A549 (cell line): ENCODE measurements at regions not wholly inside any gene's neighbourhood (a gene's known extent, or its start where the extent isn't known, plus 50 kb on each side); places are given as distances from the start of the nearest gene placed in this dataset.
A peak's percentile ranks its signal among the peaks of the same experiment; 100 is the strongest.

Experiments used
- ATAC-seq, 2 experiments: fragments of 200-7000 bp in 1 of 2; fragments of >200 bp in 1 of 2; cut with Nextera tagmentation in 1 of 2; cut with Tn5 transposase in 1 of 2; 3 replicates each; pipeline versions ENCODE4 v1.8.0 to v1.9.1; 2018 to 2020; ENCODE audit warnings: mild to moderate bottlenecking in 1 of 2, moderate library complexity in 1 of 2
- CTCF ChIA-PET: fragments of 300-600 bp; sonication (Branson Sonifier 250); formaldehyde crosslinking; extraction: SDS; loops from one replicate; lab custom pipeline; 2021; ENCODE audit warnings: antibody characterized with exemption, inconsistent platforms; lab: Yijun Ruan, JAX
- POLR2A ChIA-PET: fragments of 350-600 bp; formaldehyde crosslinking; extraction: SDS; loops from one replicate; lab custom pipeline; 2021; ENCODE audit warnings: antibody characterized with exemption, inconsistent platforms; lab: Yijun Ruan, JAX
- DNase-seq, 2 experiments: peaks; one replicate each; pipeline versions ENCODE4 v3.0.0 to v3.0.0-alpha.2; 2011 to 2016; ENCODE audit warnings: low read depth in 1 of 2, low spot score in 1 of 2
- FAIRE-seq: peaks from 2 replicates; lab custom pipeline; 2011; peaks lifted over from hg19 to GRCh38; lab: Jason Lieb, UNC
- H3K27ac ChIP-seq, 2 experiments: fragments of >200 bp; sonication (Bioruptor Twin); formaldehyde crosslinking; 3 replicates each; pipeline ENCODE4 v1.5.1; 2016 to 2017
- H3K4me1 ChIP-seq: fragments of >200 bp; sonication (Bioruptor Twin); formaldehyde crosslinking; 3 replicates; pipeline ENCODE4 v1.6.1; 2016
- H3K4me2 ChIP-seq: fragments of >200 bp; sonication (Bioruptor Twin); formaldehyde crosslinking; 3 replicates; pipeline ENCODE4 v1.6.1; 2016
- H3K4me3 ChIP-seq: fragments of >200 bp; sonication (Bioruptor Twin); formaldehyde crosslinking; 3 replicates; pipeline ENCODE4 v1.5.1; 2016
- H3K9me3 ChIP-seq: fragments of >200 bp; sonication (Bioruptor Twin); formaldehyde crosslinking; 3 replicates; pipeline ENCODE4 v1.6.1; 2016
- ATOH8 ChIP-seq: fragments of 250-450 bp; sonication (Bioruptor Pico); IDR thresholded peaks from 2 replicates; pipeline ENCODE4 v1.5.0; 2020; ENCODE audit warnings: low read depth, mild to moderate bottlenecking, moderate library complexity
- BHLHE40 ChIP-seq: IDR thresholded peaks from 2 replicates; pipeline ENCODE4 v1.6.1; 2012; ENCODE audit warnings: low read depth, low read length, inconsistent platforms
- CBX8 ChIP-seq: fragments of 200-600 bp; sonication (generic); IDR thresholded peaks from 2 replicates; pipeline ENCODE4 v1.6.1; 2016
- CHD2 ChIP-seq: fragments of 150-350 bp; IDR thresholded peaks from 2 replicates; pipeline ENCODE4 v1.6.1; 2014; ENCODE audit warnings: low read length; ENCODE audit not compliant: partially characterized antibody
- CHD4 ChIP-seq: fragments of 200-600 bp; sonication (generic); IDR thresholded peaks from 2 replicates; pipeline ENCODE4 v1.6.1; 2016; ENCODE audit warnings: antibody characterized with exemption, mild to moderate bottlenecking, borderline replicate concordance
- ESRRA ChIP-seq: fragments of 150-350 bp; IDR thresholded peaks from 2 replicates; pipeline ENCODE4 v1.6.1; 2014; ENCODE audit warnings: mild to moderate bottlenecking, low read length, borderline replicate concordance
- FOSL2 ChIP-seq, 2 experiments: fragments of 450-650 bp in 1 of 2; fragments of >200 bp in 1 of 2; sonication (Bioruptor Twin) in 1 of 2; formaldehyde crosslinking; IDR thresholded peaks; 2 replicates each; pipeline versions ENCODE4 v1.5.0 to v1.6.1; 2016 to 2020; ENCODE audit warnings: mild to moderate bottlenecking in 1 of 2, moderate library complexity in 1 of 2
- GATA3 ChIP-seq: IDR thresholded peaks from 2 replicates; pipeline ENCODE4 v1.6.1; 2012; ENCODE audit warnings: borderline replicate concordance
- HDAC2 ChIP-seq: fragments of 200-600 bp; sonication (generic); IDR thresholded peaks from 2 replicates; pipeline ENCODE4 v1.6.1; 2016
- HEYL ChIP-seq: fragments of 250-450 bp; sonication (Bioruptor Pico); IDR thresholded peaks from 2 replicates; pipeline ENCODE4 v1.8.0; 2021; ENCODE audit warnings: mild to moderate bottlenecking, moderate library complexity
- HOXB13 ChIP-seq: fragments of 250-450 bp; sonication (Bioruptor Pico); IDR thresholded peaks from 2 replicates; pipeline ENCODE4 v1.5.0; 2020; ENCODE audit warnings: low read depth, mild to moderate bottlenecking, moderate library complexity
- JUN ChIP-seq, 2 experiments: fragments of >200 bp; sonication (Bioruptor Twin); formaldehyde crosslinking; IDR thresholded peaks; 2 replicates in 1 of 2; 3 replicates in 1 of 2; pipeline ENCODE4 v1.6.1; 2016 to 2017
- KDM5A ChIP-seq: fragments of 200-600 bp; sonication (generic); IDR thresholded peaks from 2 replicates; pipeline ENCODE4 v1.6.1; 2016; ENCODE audit warnings: antibody characterized with exemption, mild to moderate bottlenecking
- MAX ChIP-seq: IDR thresholded peaks from 2 replicates; pipeline ENCODE4 v1.6.1; 2012
- MAZ ChIP-seq: fragments of 150-350 bp; IDR thresholded peaks from 2 replicates; pipeline ENCODE4 v1.6.1; 2014; ENCODE audit warnings: antibody characterized with exemption, low read depth, low read length, borderline replicate concordance
- NFE2L2 ChIP-seq: fragments of 150-350 bp; conservative IDR thresholded peaks from 2 replicates; pipeline ENCODE4 v1.6.1; 2014; ENCODE audit warnings: low read length
- NPAS2 ChIP-seq: fragments of 250-450 bp; sonication (Bioruptor Pico); IDR thresholded peaks from 2 replicates; pipeline ENCODE4 v1.8.0; 2022; ENCODE audit warnings: mild to moderate bottlenecking, moderate library complexity, borderline replicate concordance
- NR3C1 ChIP-seq: fragments of >200 bp; sonication (Bioruptor Twin); formaldehyde crosslinking; IDR thresholded peaks from 3 replicates; pipeline ENCODE4 v1.6.1; 2017
- RARB ChIP-seq: fragments of 250-450 bp; sonication (Bioruptor Pico); IDR thresholded peaks from 2 replicates; pipeline ENCODE4 v1.8.0; 2021; ENCODE audit warnings: mild to moderate bottlenecking, moderate library complexity
- RCOR1 ChIP-seq: fragments of 150-350 bp; IDR thresholded peaks from 2 replicates; pipeline ENCODE4 v1.6.1; 2014; ENCODE audit warnings: antibody characterized with exemption, low read length, low read depth
- REST ChIP-seq: fragments of 200-600 bp; sonication (generic); IDR thresholded peaks from 2 replicates; pipeline ENCODE4 v1.6.1; 2016; ENCODE audit warnings: antibody characterized with exemption, mild to moderate bottlenecking, moderate library complexity
- RFX5 ChIP-seq: fragments of 450-650 bp; IDR thresholded peaks from 2 replicates; pipeline ENCODE4 v1.7.1; 2014; ENCODE audit warnings: antibody characterized with exemption, mild to moderate bottlenecking, moderate library complexity
- SMC3 ChIP-seq: fragments of >200 bp; sonication (Bioruptor Twin); formaldehyde crosslinking; IDR thresholded peaks from 3 replicates; pipeline ENCODE4 v1.6.1; 2018; ENCODE audit warnings: inconsistent platforms
- SREBF2 ChIP-seq: fragments of 450-650 bp; IDR thresholded peaks from 2 replicates; pipeline ENCODE4 v1.6.1; 2014; ENCODE audit warnings: mild to moderate bottlenecking, moderate library complexity
- ZFP36 ChIP-seq: fragments of 450-650 bp; IDR thresholded peaks from 2 replicates; pipeline ENCODE4 v1.6.1; 2014; ENCODE audit warnings: borderline replicate concordance; ENCODE audit not compliant: partially characterized antibody
- ZNF302 ChIP-seq: fragments of 250-450 bp; sonication (Bioruptor Pico); IDR thresholded peaks from 2 replicates; pipeline ENCODE4 v1.9.0; 2021; ENCODE audit warnings: inconsistent platforms, mild to moderate bottlenecking, moderate library complexity
- ZSCAN20 ChIP-seq: fragments of 250-450 bp; sonication (Bioruptor Pico); IDR thresholded peaks from 2 replicates; pipeline ENCODE4 v1.8.0; 2022; ENCODE audit warnings: mild to moderate bottlenecking, moderate library complexity
- WGBS: methylation state at CpG from one replicate; pipeline ENCODE4 v1.1.6; 2017; ENCODE audit errors: missing lambda C conversion rate; 5-methylcytosine and 5-hydroxymethylcytosine counted together

- no peak for TF ChIP-seq GATA3
Observed at GRCh38 chr1:244318078-244318477, 133.6 kb downstream of the ADSS2 start (continued).

GRCh38 chr1:244318512-244318911, 133.2 kb downstream of the ADSS2 start:
- no peak overlapping the region for H3K4me3 ChIP-seq
- 94% methylated on average over 5 of the region's 5 CpGs for WGBS
- H3K9me3 ChIP-seq = no peaks in the 10 kb centered on the region
- CTCF ChIA-PET = no interaction called here
- peaks cover 19% of the 10 kb centered on the region for H3K4me1 ChIP-seq
- DNase-seq = no peak
- no peak for ATAC-seq
- no peak overlapping the region for H3K27ac ChIP-seq
- no peak overlapping the region for H3K4me2 ChIP-seq
- no peak for TF ChIP-seq SREBF2
- no peak for TF ChIP-seq BHLHE40
- no peak for TF ChIP-seq RCOR1
- POLR2A ChIA-PET = no interaction called here
- no peak for FAIRE-seq

GRCh38 chr1:244319283-244320132, 132.2 kb downstream of the ADSS2 start:
- ATAC-seq (no peak), FAIRE-seq (no peak), DNase-seq (no peak)
- no peak overlapping the region for H3K4me2 ChIP-seq
- H3K4me1 ChIP-seq = peaks cover 23% of the 10 kb centered on the region
- POLR2A ChIA-PET = no interaction called here
- WGBS = 84% methylated on average over 9 of the region's 9 CpGs
- CTCF ChIA-PET = interaction anchor here (1.2 kb wide), 1 partner anchor 21 kb away, joined by 4 read pairs; no protein-coding TSS in a partner anchor
- H3K9me3 ChIP-seq = no peaks in the 10 kb centered on the region
- no peak overlapping the region for H3K4me3 ChIP-seq
- TF ChIP-seq RFX5 (no peak), NPAS2 (no peak), MAX (no peak), FOSL2 (IDR thresholded peaks at IDR 0.05) (no peak), FOSL2 (CRISPR knock-in tag; IDR thresholded peaks at IDR 0.05) (no peak), MAZ (no peak), HOXB13 (CRISPR knock-in tag) (no peak)
- peak overlapping the region in 1 of 2 experiments; percentile 20; a peak in 3 of 6 replicates for H3K27ac ChIP-seq

- CTCF ChIA-PET = interaction anchor here (0.5 to 5.1 kb wide), 5 partner anchors 13 to 408 kb away, joined by 3 to 22 read pairs (median 3); no protein-coding TSS in a partner anchor
- FAIRE-seq (no peak), DNase-seq (no peak), ATAC-seq (peak; percentile 21 to 27; a peak in 2 of 6 replicates)
- TF ChIP-seq RCOR1 (no peak), SMC3 (no peak), KDM5A (no peak), NR3C1 (no peak), ESRRA (no peak), RARB (CRISPR knock-in tag) (no peak), HEYL (CRISPR knock-in tag) (no peak), ZSCAN20 (CRISPR knock-in tag) (no peak), REST (no peak), CBX8 (no peak), JUN (IDR thresholded peaks at IDR 0.05) (no peak), CHD4 (no peak), ATOH8 (CRISPR knock-in tag) (no peak), MAX (no peak; the same call in 1 of the 2 replicates), ZFP36 (no peak), ZNF302 (CRISPR knock-in tag) (no peak), CHD2 (no peak), HDAC2 (no peak), NFE2L2 (no peak)
- Histone ChIP-seq H3K4me2 (peak overlapping the region; percentile 73), H3K27ac (peak overlapping the region; percentile 73 to 75), H3K4me3 (no peak overlapping the region), H3K9me3 (no peaks in the 10 kb centered on the region), H3K4me1 (peaks cover 37% of the 10 kb centered on the region)
- WGBS = 90% methylated on average over 1 of the region's 1 CpG
- POLR2A ChIA-PET = no interaction called here
Observed at GRCh38 chr1:244322181-244322580, 129.5 kb downstream of the ADSS2 start.
